ENCODE measurements at regions not wholly inside any gene's neighbourhood (a gene's known extent, or its start where the extent isn't known, plus 50 kb on each side); places are given as distances from the start of the nearest gene placed in this dataset.

- Mint-ChIP-seq H3K4me3 (no peak overlapping the region), H3K36me3 (ENCODE audit: low read depth) (no peaks in the 10 kb centered on the region), H3K27ac (no peak overlapping the region), H3K4me1 (ENCODE audit: low read depth) (no peaks in the 10 kb centered on the region), H3K27me3 (no peaks in the 10 kb centered on the region), H3K9me3 (peaks cover 6% of the 10 kb centered on the region)
- DNase-seq (no peak), ATAC-seq (no peak)
- ChIA-PET POLR2A (interaction anchor here (0.6 kb wide), 1 partner anchor 1335 kb away, joined by 3 read pairs; no protein-coding TSS in a partner anchor), CTCF (no interaction called here)
- TF ChIP-seq, protein P1, sequence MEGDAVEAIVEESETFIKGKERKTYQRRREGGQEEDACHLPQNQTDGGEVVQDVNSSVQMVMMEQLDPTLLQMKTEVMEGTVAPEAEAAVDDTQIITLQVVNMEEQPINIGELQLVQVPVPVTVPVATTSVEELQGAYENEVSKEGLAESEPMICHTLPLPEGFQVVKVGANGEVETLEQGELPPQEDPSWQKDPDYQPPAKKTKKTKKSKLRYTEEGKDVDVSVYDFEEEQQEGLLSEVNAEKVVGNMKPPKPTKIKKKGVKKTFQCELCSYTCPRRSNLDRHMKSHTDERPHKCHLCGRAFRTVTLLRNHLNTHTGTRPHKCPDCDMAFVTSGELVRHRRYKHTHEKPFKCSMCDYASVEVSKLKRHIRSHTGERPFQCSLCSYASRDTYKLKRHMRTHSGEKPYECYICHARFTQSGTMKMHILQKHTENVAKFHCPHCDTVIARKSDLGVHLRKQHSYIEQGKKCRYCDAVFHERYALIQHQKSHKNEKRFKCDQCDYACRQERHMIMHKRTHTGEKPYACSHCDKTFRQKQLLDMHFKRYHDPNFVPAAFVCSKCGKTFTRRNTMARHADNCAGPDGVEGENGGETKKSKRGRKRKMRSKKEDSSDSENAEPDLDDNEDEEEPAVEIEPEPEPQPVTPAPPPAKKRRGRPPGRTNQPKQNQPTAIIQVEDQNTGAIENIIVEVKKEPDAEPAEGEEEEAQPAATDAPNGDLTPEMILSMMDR (IDR thresholded peaks at IDR 0.05) = no peak
- intact Hi-C loops (cut with micrococcal nuclease) = no loop called here
Measured at GRCh38 chr3:1693145-1693544, 405.5 kb upstream of the CNTN4 start.

- H3K4me3 Mint-ChIP-seq = no peak overlapping the region
- peaks cover 3% of the 10 kb centered on the region for H3K9me3 Mint-ChIP-seq
- no peak for DNase-seq
- intact Hi-C loops (cut with micrococcal nuclease) = no loop called here
- H3K27ac Mint-ChIP-seq = no peak overlapping the region
- TF ChIP-seq, protein P1 (IDR thresholded peaks at IDR 0.05) = no peak
- H3K36me3 Mint-ChIP-seq (ENCODE audit: low read depth) = no peaks in the 10 kb centered on the region
- ATAC-seq = no peak
- H3K4me1 Mint-ChIP-seq (ENCODE audit: low read depth) = no peaks in the 10 kb centered on the region
- ChIA-PET POLR2A (no interaction called here), CTCF (no interaction called here)
- no peaks in the 10 kb centered on the region for H3K27me3 Mint-ChIP-seq
Measured at GRCh38 chr3:1696669-1697275, 401.9 kb upstream of the CNTN4 start.

DNA sequence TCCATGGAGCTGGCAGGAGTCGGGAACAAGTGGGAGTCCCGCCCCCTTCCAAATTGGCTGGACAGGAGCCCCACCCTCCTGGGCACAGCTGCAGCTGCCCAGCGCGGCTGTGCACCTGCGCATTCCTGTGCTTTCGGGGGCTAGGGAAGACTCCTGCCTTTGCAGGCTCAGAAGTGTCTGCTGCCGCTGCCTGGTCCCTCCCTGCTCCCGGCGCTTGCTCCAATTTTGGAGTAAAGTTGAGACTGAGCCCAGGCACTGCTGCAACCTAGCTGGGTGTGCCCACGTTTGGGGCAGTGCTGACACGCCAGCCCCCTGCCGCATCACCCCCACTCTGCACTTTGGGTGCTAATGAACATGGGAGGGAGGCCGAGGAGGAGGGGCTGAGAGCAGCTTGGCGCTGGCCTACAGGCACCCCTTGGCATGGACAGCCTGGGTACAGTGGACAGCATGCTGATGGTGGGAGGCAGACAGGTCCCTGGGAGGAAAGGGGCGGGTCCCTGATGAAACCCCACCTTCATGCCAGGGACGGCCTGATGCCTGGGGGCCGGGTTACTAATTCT, 399.2 kb upstream of the CNTN4 start:
- no peak for ATAC-seq
- no peak overlapping the region for H3K27ac Mint-ChIP-seq
- no peak for DNase-seq
- H3K4me3 Mint-ChIP-seq = no peak overlapping the region
- no peaks in the 10 kb centered on the region for H3K9me3 Mint-ChIP-seq
- TF ChIP-seq, protein P1 (IDR thresholded peaks at IDR 0.05) = no peak
- no peaks in the 10 kb centered on the region for H3K27me3 Mint-ChIP-seq
- ChIA-PET POLR2A (no interaction called here), CTCF (no interaction called here)
- no peaks in the 10 kb centered on the region for H3K36me3 Mint-ChIP-seq (ENCODE audit: low read depth)
- intact Hi-C loops (cut with micrococcal nuclease) = no loop called here
- H3K4me1 Mint-ChIP-seq (ENCODE audit: low read depth) = no peaks in the 10 kb centered on the region

DNA sequence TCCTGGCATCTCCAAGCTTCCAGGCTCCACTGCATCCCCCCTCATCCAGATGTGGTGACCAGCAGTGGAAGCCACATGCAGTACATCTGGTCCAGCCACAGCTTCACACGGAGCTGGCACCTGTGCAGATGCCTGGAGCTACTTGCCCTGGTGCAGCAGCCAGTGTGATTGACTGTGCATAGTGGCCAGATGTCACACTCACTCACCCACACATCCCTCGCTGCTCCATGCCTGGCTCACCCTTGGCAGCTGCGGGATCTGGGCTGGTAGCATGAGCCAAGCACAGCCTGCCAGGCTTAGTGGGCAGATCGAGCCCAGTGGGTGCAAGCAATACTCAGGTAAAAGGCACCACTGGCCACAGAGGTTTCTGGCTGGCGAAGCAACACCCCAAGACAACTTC, 398.0 kb upstream of the CNTN4 start:
- TF ChIP-seq, protein P1 (IDR thresholded peaks at IDR 0.05) = no peak
- Mint-ChIP-seq H3K4me3 (no peak overlapping the region), H3K27me3 (no peaks in the 10 kb centered on the region), H3K9me3 (no peaks in the 10 kb centered on the region), H3K36me3 (ENCODE audit: low read depth) (no peaks in the 10 kb centered on the region), H3K4me1 (ENCODE audit: low read depth) (no peaks in the 10 kb centered on the region), H3K27ac (no peak overlapping the region)
- ATAC-seq (no peak), DNase-seq (no peak)
- POLR2A ChIA-PET = no interaction called here
- intact Hi-C loops (cut with micrococcal nuclease) = no loop called here
- CTCF ChIA-PET = no interaction called here

- Mint-ChIP-seq H3K36me3 (ENCODE audit: low read depth) (no peaks in the 10 kb centered on the region), H3K4me3 (no peak overlapping the region), H3K27me3 (no peaks in the 10 kb centered on the region), H3K4me1 (ENCODE audit: low read depth) (no peaks in the 10 kb centered on the region), H3K9me3 (peaks cover 6% of the 10 kb centered on the region), H3K27ac (no peak overlapping the region)
- intact Hi-C loops (cut with micrococcal nuclease) = no loop called here
- TF ChIP-seq, protein P1 (IDR thresholded peaks at IDR 0.05) = no peak
- ChIA-PET CTCF (no interaction called here), POLR2A (no interaction called here)
- ATAC-seq (no peak), DNase-seq (no peak)
Measured at GRCh38 chr3:1703169-1703568, 395.5 kb upstream of the CNTN4 start.

Data from activated CD8-positive, alpha-beta T cell treated with anti-CD3 and anti-CD28 coated beads for 36 hours (primary cell).